H1 (cell line): ENCODE measurements at regions not wholly inside any gene's neighbourhood (a gene's known extent, or its start where the extent isn't known, plus 50 kb on each side); places are given as distances from the start of the nearest gene placed in this dataset.

ENCODE experiments used
- RFX5 ChIP-seq: IDR thresholded peaks from 2 replicates; pipeline ENCODE4 v1.6.1; 2011; ENCODE audit warnings: low read depth, low read length, improper control_type of control experiment, borderline replicate concordance
- TF ChIP-seq, protein P1 (sequence below): fragments of 300-600 bp; sonication (generic); IDR thresholded peaks from 2 replicates; pipeline ENCODE4 v1.7.1; 2012; ENCODE audit warnings: low read length, moderate library complexity, mild to moderate bottlenecking, inconsistent platforms; ENCODE audit not compliant: insufficient replicate concordance

DNA sequence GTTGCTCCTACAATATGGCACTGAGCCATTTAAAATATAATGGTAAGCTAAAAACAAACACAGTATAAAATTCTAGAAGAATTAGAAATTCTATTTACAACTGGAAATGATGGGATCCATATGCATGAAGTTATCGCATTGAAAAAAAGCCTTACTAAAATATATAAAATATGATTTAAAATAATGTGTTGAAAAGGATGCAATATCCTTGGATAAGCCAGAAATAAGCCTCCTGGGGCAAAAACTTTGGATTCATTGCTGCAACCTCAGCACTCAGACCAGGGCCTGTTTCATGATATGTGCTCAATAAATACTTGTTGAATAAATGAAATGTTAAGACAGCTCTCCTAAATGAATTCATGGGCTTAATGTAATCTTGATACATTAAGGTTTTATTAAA is 170.2 kb downstream of the SEM1 start (continued):
- TF ChIP-seq, protein P1, sequence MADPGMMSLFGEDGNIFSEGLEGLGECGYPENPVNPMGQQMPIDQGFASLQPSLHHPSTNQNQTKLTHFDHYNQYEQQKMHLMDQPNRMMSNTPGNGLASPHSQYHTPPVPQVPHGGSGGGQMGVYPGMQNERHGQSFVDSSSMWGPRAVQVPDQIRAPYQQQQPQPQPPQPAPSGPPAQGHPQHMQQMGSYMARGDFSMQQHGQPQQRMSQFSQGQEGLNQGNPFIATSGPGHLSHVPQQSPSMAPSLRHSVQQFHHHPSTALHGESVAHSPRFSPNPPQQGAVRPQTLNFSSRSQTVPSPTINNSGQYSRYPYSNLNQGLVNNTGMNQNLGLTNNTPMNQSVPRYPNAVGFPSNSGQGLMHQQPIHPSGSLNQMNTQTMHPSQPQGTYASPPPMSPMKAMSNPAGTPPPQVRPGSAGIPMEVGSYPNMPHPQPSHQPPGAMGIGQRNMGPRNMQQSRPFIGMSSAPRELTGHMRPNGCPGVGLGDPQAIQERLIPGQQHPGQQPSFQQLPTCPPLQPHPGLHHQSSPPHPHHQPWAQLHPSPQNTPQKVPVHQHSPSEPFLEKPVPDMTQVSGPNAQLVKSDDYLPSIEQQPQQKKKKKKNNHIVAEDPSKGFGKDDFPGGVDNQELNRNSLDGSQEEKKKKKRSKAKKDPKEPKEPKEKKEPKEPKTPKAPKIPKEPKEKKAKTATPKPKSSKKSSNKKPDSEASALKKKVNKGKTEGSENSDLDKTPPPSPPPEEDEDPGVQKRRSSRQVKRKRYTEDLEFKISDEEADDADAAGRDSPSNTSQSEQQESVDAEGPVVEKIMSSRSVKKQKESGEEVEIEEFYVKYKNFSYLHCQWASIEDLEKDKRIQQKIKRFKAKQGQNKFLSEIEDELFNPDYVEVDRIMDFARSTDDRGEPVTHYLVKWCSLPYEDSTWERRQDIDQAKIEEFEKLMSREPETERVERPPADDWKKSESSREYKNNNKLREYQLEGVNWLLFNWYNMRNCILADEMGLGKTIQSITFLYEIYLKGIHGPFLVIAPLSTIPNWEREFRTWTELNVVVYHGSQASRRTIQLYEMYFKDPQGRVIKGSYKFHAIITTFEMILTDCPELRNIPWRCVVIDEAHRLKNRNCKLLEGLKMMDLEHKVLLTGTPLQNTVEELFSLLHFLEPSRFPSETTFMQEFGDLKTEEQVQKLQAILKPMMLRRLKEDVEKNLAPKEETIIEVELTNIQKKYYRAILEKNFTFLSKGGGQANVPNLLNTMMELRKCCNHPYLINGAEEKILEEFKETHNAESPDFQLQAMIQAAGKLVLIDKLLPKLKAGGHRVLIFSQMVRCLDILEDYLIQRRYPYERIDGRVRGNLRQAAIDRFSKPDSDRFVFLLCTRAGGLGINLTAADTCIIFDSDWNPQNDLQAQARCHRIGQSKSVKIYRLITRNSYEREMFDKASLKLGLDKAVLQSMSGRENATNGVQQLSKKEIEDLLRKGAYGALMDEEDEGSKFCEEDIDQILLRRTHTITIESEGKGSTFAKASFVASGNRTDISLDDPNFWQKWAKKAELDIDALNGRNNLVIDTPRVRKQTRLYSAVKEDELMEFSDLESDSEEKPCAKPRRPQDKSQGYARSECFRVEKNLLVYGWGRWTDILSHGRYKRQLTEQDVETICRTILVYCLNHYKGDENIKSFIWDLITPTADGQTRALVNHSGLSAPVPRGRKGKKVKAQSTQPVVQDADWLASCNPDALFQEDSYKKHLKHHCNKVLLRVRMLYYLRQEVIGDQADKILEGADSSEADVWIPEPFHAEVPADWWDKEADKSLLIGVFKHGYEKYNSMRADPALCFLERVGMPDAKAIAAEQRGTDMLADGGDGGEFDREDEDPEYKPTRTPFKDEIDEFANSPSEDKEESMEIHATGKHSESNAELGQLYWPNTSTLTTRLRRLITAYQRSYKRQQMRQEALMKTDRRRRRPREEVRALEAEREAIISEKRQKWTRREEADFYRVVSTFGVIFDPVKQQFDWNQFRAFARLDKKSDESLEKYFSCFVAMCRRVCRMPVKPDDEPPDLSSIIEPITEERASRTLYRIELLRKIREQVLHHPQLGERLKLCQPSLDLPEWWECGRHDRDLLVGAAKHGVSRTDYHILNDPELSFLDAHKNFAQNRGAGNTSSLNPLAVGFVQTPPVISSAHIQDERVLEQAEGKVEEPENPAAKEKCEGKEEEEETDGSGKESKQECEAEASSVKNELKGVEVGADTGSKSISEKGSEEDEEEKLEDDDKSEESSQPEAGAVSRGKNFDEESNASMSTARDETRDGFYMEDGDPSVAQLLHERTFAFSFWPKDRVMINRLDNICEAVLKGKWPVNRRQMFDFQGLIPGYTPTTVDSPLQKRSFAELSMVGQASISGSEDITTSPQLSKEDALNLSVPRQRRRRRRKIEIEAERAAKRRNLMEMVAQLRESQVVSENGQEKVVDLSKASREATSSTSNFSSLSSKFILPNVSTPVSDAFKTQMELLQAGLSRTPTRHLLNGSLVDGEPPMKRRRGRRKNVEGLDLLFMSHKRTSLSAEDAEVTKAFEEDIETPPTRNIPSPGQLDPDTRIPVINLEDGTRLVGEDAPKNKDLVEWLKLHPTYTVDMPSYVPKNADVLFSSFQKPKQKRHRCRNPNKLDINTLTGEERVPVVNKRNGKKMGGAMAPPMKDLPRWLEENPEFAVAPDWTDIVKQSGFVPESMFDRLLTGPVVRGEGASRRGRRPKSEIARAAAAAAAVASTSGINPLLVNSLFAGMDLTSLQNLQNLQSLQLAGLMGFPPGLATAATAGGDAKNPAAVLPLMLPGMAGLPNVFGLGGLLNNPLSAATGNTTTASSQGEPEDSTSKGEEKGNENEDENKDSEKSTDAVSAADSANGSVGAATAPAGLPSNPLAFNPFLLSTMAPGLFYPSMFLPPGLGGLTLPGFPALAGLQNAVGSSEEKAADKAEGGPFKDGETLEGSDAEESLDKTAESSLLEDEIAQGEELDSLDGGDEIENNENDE = no peak
- TF ChIP-seq RFX5 = no peak
- TF ChIP-seq, all 59 proteins: peak for 0
